22Rv1 (cell line): ENCODE measurements at regions not wholly inside any gene's neighbourhood (a gene's known extent, or its start where the extent isn't known, plus 50 kb on each side); places are given as distances from the start of the nearest gene placed in this dataset.

Experiments used
- CTCF ChIP-seq: fragments of 450-650 bp; IDR thresholded peaks from 2 replicates; pipeline ENCODE4 v1.5.1; 2017; ENCODE audit warnings: mild to moderate bottlenecking
- ZFX ChIP-seq: fragments of 450-650 bp; IDR thresholded peaks from 2 replicates; pipeline ENCODE4 v1.6.1; 2017; ENCODE audit warnings: antibody characterized with exemption, borderline replicate concordance

GRCh38 chr9:4389755-4390154, 89.9 kb upstream of the GLIS3 start:
- TF ChIP-seq CTCF = no peak
- no peak for TF ChIP-seq ZFX
